GM12872 (cell line): ENCODE measurements at regions not wholly inside any gene's neighbourhood (a gene's known extent, or its start where the extent isn't known, plus 50 kb on each side); places are given as distances from the start of the nearest gene placed in this dataset.

Experiments used
- CTCF ChIP-seq: IDR thresholded peaks from 3 replicates; pipeline ENCODE4 v1.5.1; 2011; ENCODE audit warnings: low read depth, mild to moderate bottlenecking, low read length, moderate library complexity; ENCODE audit not compliant: insufficient read depth

GRCh38 chr4:161189286-161190134 is 974.3 kb downstream of the FSTL5 start:
- TF ChIP-seq CTCF: no peak

GRCh38 chr4:161188578-161188977 is 975.2 kb downstream of the FSTL5 start:
- TF ChIP-seq CTCF: no peak

GRCh38 chr4:161187569-161187968 is 976.2 kb downstream of the FSTL5 start:
- no peak for TF ChIP-seq CTCF

GRCh38 chr4:161186750-161187149 is 977.0 kb downstream of the FSTL5 start:
- no peak for TF ChIP-seq CTCF

- no peak for TF ChIP-seq CTCF
These were observed 977.8 kb downstream of the FSTL5 start for GRCh38 chr4:161186012-161186411.

GRCh38 chr4:161183729-161184128 is 980.1 kb downstream of the FSTL5 start:
- no peak for TF ChIP-seq CTCF

GRCh38 chr4:161182913-161183312 is 980.9 kb downstream of the FSTL5 start:
- no peak for TF ChIP-seq CTCF
